ENCODE measurements at regions not wholly inside any gene's neighbourhood (a gene's known extent, or its start where the extent isn't known, plus 50 kb on each side); places are given as distances from the start of the nearest gene placed in this dataset.

- POLR2A ChIA-PET = no interaction called here
- Histone ChIP-seq H3K9me3 (ENCODE audit: control insufficient read depth, insufficient read depth, low read depth, low read length) (no peaks in the 10 kb centered on the region), H3K4me1 (ENCODE audit: control insufficient read depth, insufficient read depth, low read length) (peaks cover 3% of the 10 kb centered on the region), H3K36me3 (ENCODE audit: control insufficient read depth in 2 of 2, insufficient read depth in 1 of 2, low read length in 2 of 2) (no peaks in the 10 kb centered on the region), H3K27ac (ENCODE audit: extremely low read depth, low read depth, low read length) (no peak overlapping the region), H3K4me3 (ENCODE audit: low read depth, low read length) (no peak overlapping the region)
- TF ChIP-seq ZBTB44 (tag by site-specific recombination; IDR thresholded peaks at IDR 0.05) (0 out of 2 replicates have a peak, but pooled peaks have one; percentile 17), ZNF449 (tag by site-specific recombination; IDR thresholded peaks at IDR 0.05) (0 out of 2 replicates have a peak, but pooled peaks have one; percentile 37), ZNF510 (tag by site-specific recombination; IDR thresholded peaks at IDR 0.05; ENCODE audit: insufficient replicate concordance) (no peak), ZNF202 (tag by site-specific recombination; IDR thresholded peaks at IDR 0.05; ENCODE audit: borderline replicate concordance) (no peak), ZNF398 (tag by site-specific recombination; IDR thresholded peaks at IDR 0.05) (no peak), PBX3 (CRISPR knock-in tag; IDR thresholded peaks at IDR 0.05) (no peak)
- CTCF ChIA-PET = interaction anchor here (0.9 kb wide), 1 partner anchor 20 kb away, joined by 4 read pairs; no protein-coding TSS in a partner anchor
Measured at GRCh38 chr1:101128211-101128727, 102.7 kb upstream of the DPH5 start.

- H3K4me1 ChIP-seq (ENCODE audit: control insufficient read depth, insufficient read depth, low read length) = no peaks in the 10 kb centered on the region
- H3K9me3 ChIP-seq (ENCODE audit: control insufficient read depth, insufficient read depth, low read depth, low read length) = no peaks in the 10 kb centered on the region
- ChIA-PET POLR2A (no interaction called here), CTCF (no interaction called here)
- H3K36me3 ChIP-seq (ENCODE audit: control insufficient read depth in 2 of 2, insufficient read depth in 1 of 2, low read length in 2 of 2) = no peaks in the 10 kb centered on the region
- no peak overlapping the region for H3K4me3 ChIP-seq (ENCODE audit: low read depth, low read length)
- no peak for TF ChIP-seq HIC1 (tag by site-specific recombination; IDR thresholded peaks at IDR 0.05)
- no peak for TF ChIP-seq ZFP3 (tag by site-specific recombination; IDR thresholded peaks at IDR 0.05; ENCODE audit: low read depth)
- TF ChIP-seq KLF9 (tag by site-specific recombination; IDR thresholded peaks at IDR 0.05; ENCODE audit: low read depth) = no peak
- no peak for TF ChIP-seq GFI1B (tag by site-specific recombination; IDR thresholded peaks at IDR 0.05)
- no peak for TF ChIP-seq AEBP2 (tag by site-specific recombination; IDR thresholded peaks at IDR 0.05; ENCODE audit: borderline replicate concordance)
- no peak for TF ChIP-seq ZNF629 (tag by site-specific recombination; IDR thresholded peaks at IDR 0.05)
- no peak for TF ChIP-seq KLF8 (tag by site-specific recombination; IDR thresholded peaks at IDR 0.05)
- TF ChIP-seq ZNF660 (tag by site-specific recombination; IDR thresholded peaks at IDR 0.05) = no peak
- no peak for TF ChIP-seq ZNF560 (tag by site-specific recombination; IDR thresholded peaks at IDR 0.05; ENCODE audit: borderline replicate concordance)
- no peak for TF ChIP-seq ZNF645 (tag by site-specific recombination; IDR thresholded peaks at IDR 0.05)
- TF ChIP-seq FEZF1 (tag by site-specific recombination; IDR thresholded peaks at IDR 0.05) = no peak
- no peak for TF ChIP-seq ZNF626 (tag by site-specific recombination; IDR thresholded peaks at IDR 0.05)
- TF ChIP-seq EGR2 (tag by site-specific recombination; IDR thresholded peaks at IDR 0.05; ENCODE audit: low read depth) = no peak
- no peak overlapping the region for H3K27ac ChIP-seq (ENCODE audit: extremely low read depth, low read depth, low read length)
Measured at GRCh38 chr1:101124405-101124804, 98.8 kb upstream of the DPH5 start.

Data from HEK293 (cell line).